HEK293T (cell line): ENCODE measurements at regions not wholly inside any gene's neighbourhood (a gene's known extent, or its start where the extent isn't known, plus 50 kb on each side); places are given as distances from the start of the nearest gene placed in this dataset.

Source experiments
- CTCF ChIA-PET: fragments of 350-600 bp; formaldehyde crosslinking; extraction: SDS; loops from one replicate; lab custom pipeline; 2021; ENCODE audit warnings: antibody characterized with exemption, inconsistent platforms; lab: Yijun Ruan, JAX
- POLR2A ChIA-PET: fragments of 350-600 bp; formaldehyde crosslinking; extraction: SDS; loops from one replicate; lab custom pipeline; 2020; ENCODE audit warnings: antibody characterized with exemption, inconsistent platforms; lab: Yijun Ruan, JAX
- DNase-seq: peaks from one replicate; pipeline ENCODE4 v3.0.0; 2012; ENCODE audit warnings: mixed read lengths; ENCODE audit errors: extremely low spot score
- ARNT ChIP-seq: fragments of 450-650 bp; IDR thresholded peaks from 2 replicates; pipeline ENCODE4 v1.6.1; 2017; ENCODE audit warnings: mild to moderate bottlenecking
- BHLHE40 ChIP-seq: fragments of 450-650 bp; IDR thresholded peaks from 2 replicates; pipeline ENCODE4 v1.6.1; 2016; ENCODE audit warnings: mild to moderate bottlenecking, moderate library complexity, borderline replicate concordance
- CTBP1 ChIP-seq: fragments of 450-650 bp; IDR thresholded peaks from 2 replicates; pipeline ENCODE4 v1.6.1; 2016; ENCODE audit warnings: borderline replicate concordance
- ELF4 ChIP-seq: fragments of 450-650 bp; IDR thresholded peaks from 2 replicates; pipeline ENCODE4 v1.6.1; 2017; ENCODE audit warnings: antibody characterized with exemption
- FOXA1 ChIP-seq: fragments of 450-650 bp; IDR thresholded peaks from 2 replicates; pipeline ENCODE4 v1.6.1; 2016; ENCODE audit warnings: mild to moderate bottlenecking
- FOXK2 ChIP-seq: fragments of 450-650 bp; IDR thresholded peaks from 2 replicates; pipeline ENCODE4 v1.6.1; 2016; ENCODE audit warnings: mild to moderate bottlenecking
- FOXM1 ChIP-seq: fragments of 450-650 bp; IDR thresholded peaks from 2 replicates; pipeline ENCODE4 v1.6.1; 2017; ENCODE audit warnings: mild to moderate bottlenecking, borderline replicate concordance
- HDGF ChIP-seq: fragments of 450-650 bp; IDR thresholded peaks from 2 replicates; pipeline ENCODE4 v1.6.1; 2017; ENCODE audit warnings: antibody characterized with exemption, borderline replicate concordance
- L3MBTL2 ChIP-seq: fragments of 450-650 bp; conservative IDR thresholded peaks from 2 replicates; pipeline ENCODE4 v1.6.1; 2016; ENCODE audit warnings: mild to moderate bottlenecking
- LEF1 ChIP-seq: fragments of 450-650 bp; IDR thresholded peaks from 2 replicates; pipeline ENCODE4 v1.6.1; 2017; ENCODE audit warnings: mild to moderate bottlenecking, borderline replicate concordance
- NFRKB ChIP-seq: fragments of 450-650 bp; IDR thresholded peaks from 2 replicates; pipeline ENCODE4 v1.6.1; 2016; ENCODE audit warnings: mild to moderate bottlenecking, moderate library complexity
- SP1 ChIP-seq: fragments of 450-650 bp; IDR thresholded peaks from 2 replicates; pipeline ENCODE4 v1.6.1; 2017
- SUZ12 ChIP-seq: fragments of 450-650 bp; IDR thresholded peaks from 2 replicates; pipeline ENCODE4 v1.6.1; 2016; ENCODE audit warnings: mild to moderate bottlenecking
- TARDBP ChIP-seq: fragments of 450-650 bp; IDR thresholded peaks from 2 replicates; pipeline ENCODE4 v1.6.1; 2016
- ZNF384 ChIP-seq: fragments of 450-650 bp; IDR thresholded peaks from 2 replicates; pipeline ENCODE4 v1.6.1; 2016
- TF ChIP-seq, protein P1 (sequence below): fragments of 450-650 bp; IDR thresholded peaks from 2 replicates; pipeline ENCODE4 v1.6.1; 2016

DNA sequence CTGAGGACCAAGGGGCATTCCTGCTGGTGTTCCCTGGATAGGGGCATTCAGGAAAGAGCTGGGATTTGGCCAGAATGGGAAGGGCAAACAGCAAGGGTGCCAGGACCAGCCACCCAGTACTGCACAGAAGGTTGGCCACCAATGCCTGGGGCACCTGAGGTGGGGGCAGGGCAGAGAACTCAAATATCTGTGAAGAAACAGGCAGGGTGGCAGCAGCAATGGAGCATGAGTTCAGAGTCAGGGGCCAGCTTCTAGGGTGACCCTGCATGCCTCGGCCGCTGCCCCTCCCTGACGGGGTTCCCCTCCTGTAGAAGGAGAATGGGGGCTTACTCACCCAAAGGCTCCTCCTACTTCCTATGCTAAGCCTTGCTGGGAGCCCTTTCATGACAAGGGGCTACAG, 79.3 kb upstream of the SHANK2 start:
- ChIA-PET CTCF (no interaction called here), POLR2A (no interaction called here)
- TF ChIP-seq FOXM1 (no peak), ARNT (no peak), FOXA1 (no peak), ELF4 (no peak), ZNF384 (no peak), BHLHE40 (no peak), LEF1 (no peak)
- DNase-seq: no peak

DNA sequence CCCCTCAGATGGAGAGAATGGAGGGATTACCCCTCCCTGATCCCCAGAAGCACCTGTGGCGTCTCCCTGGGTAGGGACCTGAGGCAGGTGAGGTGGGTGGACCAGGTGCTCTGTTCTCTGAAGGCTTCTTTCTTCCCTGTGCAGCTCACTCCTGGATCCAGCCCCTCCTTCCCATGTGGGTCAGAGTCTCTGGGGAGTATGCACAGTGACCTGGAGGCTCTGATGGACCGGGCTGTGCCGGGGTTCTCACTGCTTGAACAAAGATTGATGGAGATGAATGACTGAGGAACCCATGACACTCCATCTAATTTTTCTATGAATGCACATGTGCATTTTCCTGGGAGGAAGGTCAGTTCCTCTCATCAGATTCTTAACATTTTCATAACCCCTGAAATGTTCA, 78.6 kb upstream of the SHANK2 start:
- ChIA-PET CTCF (no interaction called here), POLR2A (no interaction called here)
- no peak for TF ChIP-seq ARNT
- no peak for TF ChIP-seq L3MBTL2
- no peak for TF ChIP-seq LEF1
- no peak for TF ChIP-seq CTBP1
- TF ChIP-seq NFRKB: no peak
- no peak for TF ChIP-seq HDGF
- TF ChIP-seq, protein P1, sequence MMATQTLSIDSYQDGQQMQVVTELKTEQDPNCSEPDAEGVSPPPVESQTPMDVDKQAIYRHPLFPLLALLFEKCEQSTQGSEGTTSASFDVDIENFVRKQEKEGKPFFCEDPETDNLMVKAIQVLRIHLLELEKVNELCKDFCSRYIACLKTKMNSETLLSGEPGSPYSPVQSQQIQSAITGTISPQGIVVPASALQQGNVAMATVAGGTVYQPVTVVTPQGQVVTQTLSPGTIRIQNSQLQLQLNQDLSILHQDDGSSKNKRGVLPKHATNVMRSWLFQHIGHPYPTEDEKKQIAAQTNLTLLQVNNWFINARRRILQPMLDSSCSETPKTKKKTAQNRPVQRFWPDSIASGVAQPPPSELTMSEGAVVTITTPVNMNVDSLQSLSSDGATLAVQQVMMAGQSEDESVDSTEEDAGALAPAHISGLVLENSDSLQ: no peak
- TF ChIP-seq BHLHE40: no peak
- no peak for TF ChIP-seq ELF4
- TF ChIP-seq FOXK2: no peak
- DNase-seq: no peak

DNA sequence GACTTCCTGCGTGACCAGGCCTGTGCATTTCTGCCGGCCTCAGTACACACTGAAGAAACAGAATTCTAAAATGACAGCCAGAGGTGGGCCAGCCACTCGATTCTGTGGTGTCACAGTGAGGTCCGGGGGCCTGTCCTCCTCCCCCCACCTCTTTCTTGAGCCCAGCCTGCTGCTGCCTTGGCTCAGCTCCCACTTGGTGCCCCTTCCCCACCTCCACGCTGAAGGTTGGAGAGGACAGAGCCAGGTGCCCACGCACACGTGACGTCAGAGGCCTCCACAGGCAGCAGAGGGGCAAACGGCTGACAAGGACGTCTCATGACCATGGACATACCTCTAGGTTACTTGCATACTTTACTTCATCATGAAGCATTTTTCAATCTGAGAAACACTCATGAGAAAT, 78.0 kb upstream of the SHANK2 start:
- ChIA-PET CTCF (no interaction called here), POLR2A (no interaction called here)
- DNase-seq: no peak
- TF ChIP-seq FOXK2 (no peak), ELF4 (no peak), BHLHE40 (no peak), SP1 (no peak), FOXA1 (no peak), ZNF384 (no peak), CTBP1 (no peak), SUZ12 (no peak), HDGF (no peak), TARDBP (no peak), LEF1 (no peak), ARNT (no peak), L3MBTL2 (no peak), FOXM1 (no peak), NFRKB (no peak)
- TF ChIP-seq, protein P1: no peak

DNA sequence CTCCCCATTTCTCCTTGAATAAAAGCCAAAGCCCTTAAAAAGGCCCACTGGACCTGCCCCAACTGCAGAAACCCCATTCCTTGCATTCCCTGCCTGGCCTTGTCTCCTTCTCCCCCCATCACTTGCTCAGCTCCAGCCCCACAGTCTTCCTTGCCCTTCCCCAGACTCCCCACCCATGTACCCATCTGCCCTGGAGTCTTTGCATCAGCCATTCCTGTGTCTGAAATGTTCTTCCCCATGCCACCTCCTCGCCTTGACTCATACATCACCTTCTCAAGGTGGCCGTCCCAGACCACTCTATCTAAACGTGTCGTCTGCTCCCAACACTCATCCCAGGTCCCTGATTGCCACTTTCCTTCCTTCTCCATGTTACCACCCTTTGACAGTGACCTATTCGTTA, 77.4 kb upstream of the SHANK2 start:
- CTCF ChIA-PET: no interaction called here
- no peak for TF ChIP-seq HDGF
- TF ChIP-seq SUZ12: no peak
- TF ChIP-seq ZNF384: no peak
- no peak for TF ChIP-seq ELF4
- DNase-seq: no peak
- POLR2A ChIA-PET: no interaction called here

DNA sequence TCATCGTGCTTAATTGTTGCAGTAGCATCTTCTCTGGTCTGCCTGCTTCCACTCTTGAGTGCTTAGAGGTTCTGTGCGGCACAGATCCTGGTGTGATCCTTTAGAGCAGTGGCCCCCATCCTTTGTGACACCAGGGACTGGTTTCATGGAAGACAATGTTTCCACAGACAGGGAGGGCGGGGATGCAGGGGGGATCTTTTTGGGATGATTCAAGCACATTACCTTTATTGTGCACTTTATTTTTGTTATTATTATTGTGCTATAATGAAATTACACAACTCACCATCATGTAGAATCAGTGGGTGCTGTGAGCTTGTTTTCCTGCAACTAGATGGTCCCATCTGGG, 76.8 kb upstream of the SHANK2 start:
- DNase-seq: no peak
- TF ChIP-seq NFRKB (no peak), FOXM1 (no peak), ZNF384 (no peak), ARNT (no peak)
- TF ChIP-seq, protein P1: no peak
- ChIA-PET CTCF (no interaction called here), POLR2A (no interaction called here)

DNA sequence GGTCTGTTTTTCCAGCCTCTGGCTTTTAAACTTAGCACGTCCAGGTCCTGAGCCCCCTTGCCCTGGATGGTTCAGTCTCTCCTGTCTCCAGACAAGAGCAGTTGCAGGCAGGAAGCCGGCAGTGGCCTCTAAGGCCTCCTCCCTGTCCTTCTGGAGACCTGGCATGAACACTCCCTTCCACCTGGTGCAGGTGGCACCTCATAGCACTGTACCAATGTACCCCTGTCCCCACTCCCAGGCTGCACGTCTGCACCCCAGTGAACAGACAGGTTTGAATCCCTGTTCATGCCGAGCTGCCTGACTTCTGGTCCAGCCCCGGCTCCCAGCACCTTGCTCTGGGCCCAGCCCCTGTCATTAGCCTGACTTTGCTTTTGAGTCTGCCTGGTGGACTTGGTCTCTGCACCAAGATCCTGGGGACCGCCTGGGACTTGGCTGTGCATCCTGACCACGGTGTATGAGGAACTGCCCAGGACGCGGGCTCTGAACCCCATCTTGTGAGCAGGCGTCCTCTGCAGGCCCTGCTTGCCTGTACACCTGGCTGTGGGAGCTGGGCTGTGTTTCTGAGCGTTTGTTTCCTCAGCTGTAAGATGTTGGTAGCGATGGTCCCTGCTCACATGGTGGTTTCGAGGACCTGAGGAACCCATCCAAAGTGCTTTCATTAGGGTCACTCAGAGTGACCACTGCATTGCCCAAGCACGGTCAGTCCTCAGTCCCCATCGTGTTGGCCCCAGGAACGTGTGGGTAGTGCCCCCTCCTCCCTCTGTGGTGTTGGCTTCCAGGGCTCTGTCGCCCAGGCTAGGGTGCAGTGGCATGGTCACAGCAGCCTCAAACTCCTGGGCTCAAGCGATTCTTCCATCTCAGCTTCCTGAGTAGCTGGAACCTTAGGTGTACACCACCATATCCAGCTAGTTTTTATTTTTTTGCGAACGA, 75.0 kb upstream of the SHANK2 start:
- ChIA-PET CTCF (interaction anchor here (0.7 to 1.1 kb wide), 2 partner anchors 10 to 200 kb away, joined by 3 read pairs; partner anchors contain the start of gene KRTAP5-7), POLR2A (no interaction called here)
- DNase-seq: no peak
- TF ChIP-seq BHLHE40: no peak
- no peak for TF ChIP-seq CTBP1
- TF ChIP-seq, protein P1: no peak
- TF ChIP-seq FOXA1: no peak
- no peak for TF ChIP-seq SUZ12
- no peak for TF ChIP-seq HDGF
- no peak for TF ChIP-seq NFRKB
- no peak for TF ChIP-seq ELF4
- TF ChIP-seq FOXM1: no peak
- no peak for TF ChIP-seq TARDBP
- TF ChIP-seq ZNF384: no peak
- TF ChIP-seq FOXK2: no peak
- no peak for TF ChIP-seq SP1
- TF ChIP-seq LEF1: no peak
- TF ChIP-seq L3MBTL2: no peak
- TF ChIP-seq ARNT: no peak
